Raji (cell line): ENCODE measurements at regions not wholly inside any gene's neighbourhood (a gene's known extent, or its start where the extent isn't known, plus 50 kb on each side); places are given as distances from the start of the nearest gene placed in this dataset.

Experiments used
- POLR2A ChIP-seq: IDR thresholded peaks from 2 replicates; pipeline ENCODE4 v1.6.1; 2011; ENCODE audit warnings: low read depth, low read length, control low read depth; ENCODE audit not compliant: insufficient read depth

- no peak for TF ChIP-seq POLR2A
These were observed 224.0 kb upstream of the UBL3 start for GRCh38 chr13:30074431-30074830.

GRCh38 chr13:30072818-30073186, 222.4 kb upstream of the UBL3 start:
- no peak for TF ChIP-seq POLR2A

GRCh38 chr13:30071969-30072817, 221.8 kb upstream of the UBL3 start:
- TF ChIP-seq POLR2A, result no peak

- no peak for TF ChIP-seq POLR2A
These were observed 214.8 kb upstream of the UBL3 start for GRCh38 chr13:30065181-30065580.

GRCh38 chr13:30063892-30064291, 213.5 kb upstream of the UBL3 start:
- no peak for TF ChIP-seq POLR2A

GRCh38 chr13:30061217-30061616, 210.8 kb upstream of the UBL3 start:
- no peak for TF ChIP-seq POLR2A

- no peak for TF ChIP-seq POLR2A
These were observed 208.0 kb upstream of the UBL3 start for GRCh38 chr13:30058429-30058828.

- no peak for TF ChIP-seq POLR2A
These were observed 203.5 kb upstream of the UBL3 start for GRCh38 chr13:30053939-30054338.

- no peak for TF ChIP-seq POLR2A
These were observed 201.7 kb upstream of the UBL3 start for GRCh38 chr13:30052120-30052519.

- TF ChIP-seq POLR2A, result no peak
These were observed 201.2 kb upstream of the UBL3 start for GRCh38 chr13:30051531-30052060.

- TF ChIP-seq POLR2A, result no peak
These were observed 199.3 kb upstream of the UBL3 start for GRCh38 chr13:30049692-30050091.

GRCh38 chr13:30047154-30047874, 196.9 kb upstream of the UBL3 start:
- TF ChIP-seq POLR2A, result no peak

- no peak for TF ChIP-seq POLR2A
These were observed 195.7 kb upstream of the UBL3 start for GRCh38 chr13:30045916-30046704.

GRCh38 chr13:30044932-30045331, 194.5 kb upstream of the UBL3 start:
- no peak for TF ChIP-seq POLR2A

GRCh38 chr13:30043631-30043925, 193.2 kb upstream of the UBL3 start:
- TF ChIP-seq POLR2A, result no peak
